ENCODE measurements at regions not wholly inside any gene's neighbourhood (a gene's known extent, or its start where the extent isn't known, plus 50 kb on each side); places are given as distances from the start of the nearest gene placed in this dataset.

GRCh38 chr9:80218328-80218727 is 646.6 kb downstream of the TLE4 start:
- no peaks in the 10 kb centered on the region for H3K36me3 Mint-ChIP-seq (ENCODE audit: unreplicated experiment)
- H3K27ac Mint-ChIP-seq (ENCODE audit: unreplicated experiment) = no peak overlapping the region
- TF ChIP-seq CTCF (IDR thresholded peaks at IDR 0.05; ENCODE audit: partially characterized antibody, unreplicated experiment) = no peak
- no peak overlapping the region for H3K4me3 Mint-ChIP-seq (ENCODE audit: unreplicated experiment)
- no peaks in the 10 kb centered on the region for H3K9me3 Mint-ChIP-seq (ENCODE audit: unreplicated experiment)
- H3K27me3 Mint-ChIP-seq (ENCODE audit: unreplicated experiment) = no peaks in the 10 kb centered on the region
- DNase-seq = no peak
- H3K4me1 Mint-ChIP-seq (ENCODE audit: low read depth, unreplicated experiment) = no peaks in the 10 kb centered on the region

- Mint-ChIP-seq H3K4me3 (ENCODE audit: unreplicated experiment) (no peak overlapping the region), H3K36me3 (ENCODE audit: unreplicated experiment) (peaks cover 8% of the 10 kb centered on the region), H3K9me3 (ENCODE audit: unreplicated experiment) (no peaks in the 10 kb centered on the region), H3K27ac (ENCODE audit: unreplicated experiment) (no peak overlapping the region), H3K4me1 (ENCODE audit: low read depth, unreplicated experiment) (no peaks in the 10 kb centered on the region), H3K27me3 (ENCODE audit: unreplicated experiment) (no peaks in the 10 kb centered on the region)
- TF ChIP-seq CTCF (IDR thresholded peaks at IDR 0.05; ENCODE audit: partially characterized antibody, unreplicated experiment) = no peak
- no peak for DNase-seq
These were observed 641.8 kb downstream of the TLE4 start for GRCh38 chr9:80213613-80214012.

GRCh38 chr9:80208696-80209095 is 636.9 kb downstream of the TLE4 start:
- Mint-ChIP-seq H3K27me3 (ENCODE audit: unreplicated experiment) (no peaks in the 10 kb centered on the region), H3K4me1 (ENCODE audit: low read depth, unreplicated experiment) (no peaks in the 10 kb centered on the region), H3K4me3 (ENCODE audit: unreplicated experiment) (no peak overlapping the region), H3K9me3 (ENCODE audit: unreplicated experiment) (peaks cover 1% of the 10 kb centered on the region), H3K36me3 (ENCODE audit: unreplicated experiment) (peaks cover 8% of the 10 kb centered on the region), H3K27ac (ENCODE audit: unreplicated experiment) (no peak overlapping the region)
- TF ChIP-seq CTCF (IDR thresholded peaks at IDR 0.05; ENCODE audit: partially characterized antibody, unreplicated experiment) = no peak
- no peak for DNase-seq

GRCh38 chr9:80204054-80204453 is 632.3 kb downstream of the TLE4 start:
- peaks cover 1% of the 10 kb centered on the region for H3K9me3 Mint-ChIP-seq (ENCODE audit: unreplicated experiment)
- no peak for TF ChIP-seq CTCF (IDR thresholded peaks at IDR 0.05; ENCODE audit: partially characterized antibody, unreplicated experiment)
- no peak overlapping the region for H3K27ac Mint-ChIP-seq (ENCODE audit: unreplicated experiment)
- H3K4me1 Mint-ChIP-seq (ENCODE audit: low read depth, unreplicated experiment) = no peaks in the 10 kb centered on the region
- no peaks in the 10 kb centered on the region for H3K36me3 Mint-ChIP-seq (ENCODE audit: unreplicated experiment)
- H3K4me3 Mint-ChIP-seq (ENCODE audit: unreplicated experiment) = no peak overlapping the region
- H3K27me3 Mint-ChIP-seq (ENCODE audit: unreplicated experiment) = no peaks in the 10 kb centered on the region
- DNase-seq = no peak

GRCh38 chr9:80197661-80198060 is 625.9 kb downstream of the TLE4 start:
- no peaks in the 10 kb centered on the region for H3K9me3 Mint-ChIP-seq (ENCODE audit: unreplicated experiment)
- no peak overlapping the region for H3K4me3 Mint-ChIP-seq (ENCODE audit: unreplicated experiment)

More at GRCh38 chr9:80197661-80198060, 625.9 kb downstream of the TLE4 start:
- no peak for TF ChIP-seq CTCF (IDR thresholded peaks at IDR 0.05; ENCODE audit: partially characterized antibody, unreplicated experiment)
- no peaks in the 10 kb centered on the region for H3K36me3 Mint-ChIP-seq (ENCODE audit: unreplicated experiment)
- no peak overlapping the region for H3K27ac Mint-ChIP-seq (ENCODE audit: unreplicated experiment)
- no peaks in the 10 kb centered on the region for H3K27me3 Mint-ChIP-seq (ENCODE audit: unreplicated experiment)
- H3K4me1 Mint-ChIP-seq (ENCODE audit: low read depth, unreplicated experiment) = no peaks in the 10 kb centered on the region
- DNase-seq = no peak
